Retinal pigment epithelial cell (primary cell): ENCODE measurements at regions not wholly inside any gene's neighbourhood (a gene's known extent, or its start where the extent isn't known, plus 50 kb on each side); places are given as distances from the start of the nearest gene placed in this dataset.

ENCODE experiments used
- DNase-seq: peaks from one replicate; pipeline ENCODE4 v3.0.0-alpha.2; 2010; ENCODE audit warnings: low read depth
- H3K4me3 ChIP-seq: 2 replicates; pipeline ENCODE4 v1.5.1; 2011; ENCODE audit warnings: mild to moderate bottlenecking, low read length, control low read depth, moderate library complexity
- CTCF ChIP-seq: conservative IDR thresholded peaks from 2 replicates; pipeline ENCODE4 v1.5.1; 2011; ENCODE audit warnings: low read depth, low read length, control low read depth, inconsistent platforms

- H3K4me3 ChIP-seq = no peak overlapping the region
- DNase-seq = no peak
- TF ChIP-seq CTCF = no peak
These were observed 60.3 kb upstream of the ADAMTS16 start for GRCh38 chr5:5079876-5080275.

GRCh38 chr5:5080790-5081189 lies 59.3 kb upstream of the ADAMTS16 start:
- no peak for DNase-seq
- no peak overlapping the region for H3K4me3 ChIP-seq
- no peak for TF ChIP-seq CTCF

- no peak overlapping the region for H3K4me3 ChIP-seq
- DNase-seq = no peak
- no peak for TF ChIP-seq CTCF
These were observed 54.7 kb upstream of the ADAMTS16 start for GRCh38 chr5:5085381-5085780.

- DNase-seq = no peak
- H3K4me3 ChIP-seq = no peak overlapping the region
- no peak for TF ChIP-seq CTCF
These were observed 50.1 kb upstream of the ADAMTS16 start for GRCh38 chr5:5089895-5090649.
